Liver (tissue), 8 donors: ENCODE measurements at regions not wholly inside any gene's neighbourhood (a gene's known extent, or its start where the extent isn't known, plus 50 kb on each side); places are given as distances from the start of the nearest gene placed in this dataset.
"Not testable (repeated sequence)": the region's sequence is repeated elsewhere in the genome, so short reads cannot be mapped to it uniquely, and the experiment has no call there.

Experiments used
- DNase-seq: peaks from one replicate; pipeline ENCODE4 v3.0.0-alpha.2; 2017; ENCODE audit warnings: low spot score
- H3K27ac ChIP-seq, 2 donors: one replicate each; pipeline ENCODE4 v1.7.0; 2013; ENCODE audit warnings: inconsistent platforms in 2 of 2, low read length in 2 of 2, control low read depth in 1 of 2, low read depth in 1 of 2, mild to moderate bottlenecking in 1 of 2
- H3K27me3 ChIP-seq, 4 donors: one replicate each; pipeline versions ENCODE4 v1.6.1 to v1.7.0; 2013; ENCODE audit warnings: low read length in 3 of 4, inconsistent platforms in 1 of 4, mild to moderate bottlenecking in 1 of 4, moderate library complexity in 1 of 4; ENCODE audit not compliant: control insufficient read depth in 4 of 4, insufficient read depth in 4 of 4
- H3K36me3 ChIP-seq, 4 donors: one replicate each; pipeline versions ENCODE4 v1.6.1 to v1.7.0; 2013; ENCODE audit warnings: low read length in 3 of 4, mild to moderate bottlenecking in 3 of 4, low read depth in 1 of 4, moderate library complexity in 1 of 4; ENCODE audit not compliant: control insufficient read depth in 4 of 4, insufficient read depth in 3 of 4
- H3K4me1 ChIP-seq, 4 donors: one replicate each; pipeline versions ENCODE4 v1.6.1 to v1.7.0; 2013; ENCODE audit warnings: low read length in 3 of 4, mild to moderate bottlenecking in 3 of 4, moderate library complexity in 1 of 4; ENCODE audit not compliant: control insufficient read depth in 4 of 4, insufficient read depth in 4 of 4
- H3K4me3 ChIP-seq, 3 donors: one replicate each; pipeline versions ENCODE4 v1.6.1 to v1.7.0; 2013; ENCODE audit warnings: low read length in 3 of 3, control low read depth in 1 of 3, low read depth in 1 of 3, mild to moderate bottlenecking in 1 of 3
- H3K9ac ChIP-seq, 2 donors: one replicate each; pipeline ENCODE4 v1.7.0; 2013; ENCODE audit warnings: low read length in 2 of 2, mild to moderate bottlenecking in 2 of 2, moderate library complexity in 2 of 2, control low read depth in 1 of 2, low read depth in 1 of 2
- H3K9me3 ChIP-seq, 4 donors: one replicate each; pipeline versions ENCODE4 v1.6.1 to v1.7.0; 2013; ENCODE audit warnings: low read length in 3 of 4; ENCODE audit not compliant: control insufficient read depth in 4 of 4
- FOXA1 ChIP-seq: IDR thresholded peaks from 2 replicates; pipeline ENCODE4 v1.6.1; 2016; ENCODE audit warnings: antibody characterized with exemption
- FOXA2 ChIP-seq: IDR thresholded peaks from 2 replicates; pipeline ENCODE4 v1.6.1; 2016; ENCODE audit warnings: antibody characterized with exemption
- HNF4A ChIP-seq, 2 donors: conservative IDR thresholded peaks; 2 replicates each; pipeline ENCODE4 v1.6.1; 2016; ENCODE audit warnings: antibody characterized with exemption in 2 of 2, mild to moderate bottlenecking in 2 of 2
- HNF4G ChIP-seq: IDR thresholded peaks from 2 replicates; pipeline ENCODE4 v1.6.1; 2016; ENCODE audit warnings: antibody characterized with exemption
- NR2F2 ChIP-seq: IDR thresholded peaks from 2 replicates; pipeline ENCODE4 v1.6.1; 2016; ENCODE audit warnings: antibody characterized with exemption
- RAD21 ChIP-seq, 2 donors: IDR thresholded peaks; 2 replicates each; pipeline ENCODE4 v1.6.1; 2016; ENCODE audit warnings: antibody characterized with exemption in 2 of 2, mild to moderate bottlenecking in 2 of 2
- RXRA ChIP-seq, 2 donors: IDR thresholded peaks; 2 replicates each; pipeline ENCODE4 v1.6.1; 2017 to 2018; ENCODE audit warnings: antibody characterized with exemption in 2 of 2, mild to moderate bottlenecking in 1 of 2
- WGBS: extraction: QIAGEN DNeasy Blood & Tissue Kit; methylation state at CpG from one replicate; pipeline ENCODE4 v1.1.7; 2013; 5-methylcytosine and 5-hydroxymethylcytosine counted together
- TF ChIP-seq, protein P1 (sequence below): fragments of 150-350 bp; IDR thresholded peaks from 2 replicates; pipeline ENCODE4 v1.5.1; 2017; ENCODE audit warnings: improper control_type of control experiment, low read depth, low read length; ENCODE audit not compliant: missing input control
- donor health status: healthy.
- donor health status: healthy.
- donor health status: healthy.
- donor health status: healthy.
- donor health status: healthy.

DNA sequence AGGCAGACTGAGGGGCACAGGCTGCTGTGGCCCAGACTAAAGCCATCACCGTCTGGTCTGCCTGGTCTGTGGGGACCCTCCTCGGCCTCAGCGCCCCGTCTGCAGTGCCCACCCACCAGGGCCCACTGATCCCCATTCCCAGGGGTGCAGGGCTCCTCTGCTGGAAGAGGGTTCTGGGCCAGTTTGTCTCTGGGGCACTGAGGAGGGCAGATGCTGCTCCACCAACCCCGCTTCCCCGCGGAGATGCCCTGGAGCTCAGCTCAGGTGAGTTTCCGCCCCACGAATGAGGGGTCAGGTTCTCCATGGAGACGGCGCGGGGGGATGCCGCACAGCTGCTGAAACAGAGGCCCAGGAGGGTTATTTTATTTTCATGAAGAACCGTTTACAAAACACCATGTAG, 263.3 kb upstream of the SFSWAP start:
- H3K36me3 ChIP-seq, DNase-seq: not testable (repeated sequence)
- 90% methylated on average over 14 of the region's 14 CpGs for WGBS

DNA sequence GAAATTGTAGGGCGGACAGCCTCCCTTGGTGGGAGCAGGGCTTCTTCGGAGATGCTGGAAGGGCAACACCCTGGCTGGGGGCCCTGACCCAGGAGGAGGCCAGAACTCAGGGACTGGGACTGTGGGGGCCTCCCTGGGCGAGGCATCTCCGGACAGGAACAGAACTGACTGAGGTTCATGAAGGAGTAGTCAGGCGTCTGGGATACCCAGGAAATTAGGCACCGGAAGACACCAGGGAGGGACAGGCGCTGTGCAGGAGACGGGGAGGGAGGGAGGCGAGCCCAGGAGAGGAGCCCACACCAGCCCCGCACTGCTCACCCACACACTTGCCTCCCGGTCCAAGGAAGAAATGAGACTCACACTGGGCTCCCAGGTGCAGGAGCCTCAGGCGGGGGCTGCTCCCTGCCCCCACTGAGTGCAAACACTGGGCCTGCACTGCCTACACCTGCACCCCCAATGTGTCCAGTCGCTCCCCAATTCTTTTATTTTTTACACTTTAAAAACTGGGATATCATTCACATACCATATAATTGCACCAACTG, 262.6 kb upstream of the SFSWAP start:
- DNase-seq, result no peak
- Histone ChIP-seq H3K27me3 (no peaks in the 10 kb centered on the region), H3K9me3 (no peaks in the 10 kb centered on the region), H3K4me3 (no peak overlapping the region), H3K27ac (no peak overlapping the region), H3K36me3 (no peaks in the 10 kb centered on the region), H3K9ac (no peak overlapping the region), H3K4me1 (no peaks in the 10 kb centered on the region)
- TF ChIP-seq HNF4A (conservative IDR thresholded peaks at IDR 0.05), result no peak
- TF ChIP-seq FOXA1, result no peak
- no peak for TF ChIP-seq RXRA (IDR thresholded peaks at IDR 0.05)
- no peak for TF ChIP-seq HNF4G
- 78% methylated on average over 13 of the region's 13 CpGs for WGBS

More for the DNA sequence above, 263.3 kb upstream of the SFSWAP start:
- H3K27me3 ChIP-seq, H3K27ac ChIP-seq, H3K9ac ChIP-seq, H3K4me1 ChIP-seq, H3K4me3 ChIP-seq, H3K9me3 ChIP-seq: not testable (repeated sequence)

DNA sequence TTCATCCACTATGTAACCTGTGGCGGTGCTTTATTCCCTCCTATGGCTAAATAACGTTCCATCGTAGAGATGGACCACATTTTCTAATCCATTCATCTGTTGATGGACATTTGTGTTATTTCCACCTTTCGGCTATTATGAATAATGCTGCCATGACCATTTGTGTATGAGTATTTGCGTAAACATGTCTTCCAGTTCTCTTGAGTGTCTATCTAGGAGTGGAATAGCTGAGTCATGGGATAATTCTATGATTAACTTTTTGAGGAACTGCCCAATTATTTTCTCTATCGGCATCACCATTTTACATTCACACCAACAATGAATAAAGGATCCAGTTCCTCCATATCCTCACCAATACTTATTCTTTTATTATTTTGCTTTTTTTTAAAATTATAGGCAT, 261.9 kb upstream of the SFSWAP start:
- no peak for TF ChIP-seq NR2F2
- H3K27me3 ChIP-seq, result no peaks in the 10 kb centered on the region
- H3K9ac ChIP-seq, result no peak overlapping the region
- H3K36me3 ChIP-seq, result no peaks in the 10 kb centered on the region
- WGBS, result 85% methylated on average over 6 of the region's 6 CpGs
- no peak overlapping the region for H3K4me3 ChIP-seq
- H3K9me3 ChIP-seq, result no peaks in the 10 kb centered on the region
- H3K27ac ChIP-seq, result no peak overlapping the region
- H3K4me1 ChIP-seq, result no peaks in the 10 kb centered on the region
- DNase-seq, result no peak

DNA sequence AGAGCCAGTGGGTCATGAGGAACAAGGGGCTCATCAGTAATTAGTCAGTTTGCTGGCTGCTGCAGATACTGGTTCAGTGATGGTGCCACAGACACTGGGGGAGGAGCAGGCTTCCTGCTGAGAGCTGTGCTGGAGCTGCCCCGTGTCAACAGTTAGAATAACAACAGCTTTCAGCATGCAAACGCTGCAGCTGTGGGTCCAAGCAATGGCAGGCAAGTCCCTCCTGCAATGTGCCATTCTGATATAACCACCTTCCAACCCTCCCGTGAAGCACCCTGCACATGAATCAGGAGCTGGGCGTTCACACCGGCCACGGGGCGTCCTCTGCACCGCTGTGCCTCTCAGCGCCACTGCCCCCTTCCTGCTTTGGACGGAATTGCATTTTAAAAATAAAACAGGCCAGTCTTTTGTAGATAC, 258.4 kb upstream of the SFSWAP start:
- Histone ChIP-seq H3K4me1 (no peaks in the 10 kb centered on the region), H3K9ac (no peak overlapping the region), H3K27me3 (no peaks in the 10 kb centered on the region), H3K36me3 (no peaks in the 10 kb centered on the region), H3K4me3 (no peak overlapping the region), H3K27ac (no peak overlapping the region), H3K9me3 (no peaks in the 10 kb centered on the region)
- no peak for TF ChIP-seq FOXA2
- TF ChIP-seq, protein P1, sequence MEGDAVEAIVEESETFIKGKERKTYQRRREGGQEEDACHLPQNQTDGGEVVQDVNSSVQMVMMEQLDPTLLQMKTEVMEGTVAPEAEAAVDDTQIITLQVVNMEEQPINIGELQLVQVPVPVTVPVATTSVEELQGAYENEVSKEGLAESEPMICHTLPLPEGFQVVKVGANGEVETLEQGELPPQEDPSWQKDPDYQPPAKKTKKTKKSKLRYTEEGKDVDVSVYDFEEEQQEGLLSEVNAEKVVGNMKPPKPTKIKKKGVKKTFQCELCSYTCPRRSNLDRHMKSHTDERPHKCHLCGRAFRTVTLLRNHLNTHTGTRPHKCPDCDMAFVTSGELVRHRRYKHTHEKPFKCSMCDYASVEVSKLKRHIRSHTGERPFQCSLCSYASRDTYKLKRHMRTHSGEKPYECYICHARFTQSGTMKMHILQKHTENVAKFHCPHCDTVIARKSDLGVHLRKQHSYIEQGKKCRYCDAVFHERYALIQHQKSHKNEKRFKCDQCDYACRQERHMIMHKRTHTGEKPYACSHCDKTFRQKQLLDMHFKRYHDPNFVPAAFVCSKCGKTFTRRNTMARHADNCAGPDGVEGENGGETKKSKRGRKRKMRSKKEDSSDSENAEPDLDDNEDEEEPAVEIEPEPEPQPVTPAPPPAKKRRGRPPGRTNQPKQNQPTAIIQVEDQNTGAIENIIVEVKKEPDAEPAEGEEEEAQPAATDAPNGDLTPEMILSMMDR, result peak; percentile 23
- peak; percentile 52 to 68 for TF ChIP-seq RAD21 (IDR thresholded peaks at IDR 0.05)
- DNase-seq, result no peak
- 3% methylated on average over 10 of the region's 10 CpGs for WGBS
